Endothelial cell of umbilical vein (primary cell): ENCODE measurements at regions not wholly inside any gene's neighbourhood (a gene's known extent, or its start where the extent isn't known, plus 50 kb on each side); places are given as distances from the start of the nearest gene placed in this dataset.

Experiments
- BruUV-seq: library from RNA; stranded (reverse); fragments of 400-500 nt; replicated peaks from 2 replicates; lab custom pipeline; 2021; lab: Mats Ljungman, UMichigan
- CTCF ChIA-PET: fragments of 300-600, 350-600 bp; sonication (Branson Sonifier 250); formaldehyde crosslinking; loops from one replicate; lab custom pipeline; 2021; ENCODE audit warnings: antibody characterized with exemption, inconsistent platforms; lab: Charles Lee
- POLR2A ChIA-PET: fragments of 300-600, 350-600 bp; sonication (Branson Sonifier 250); formaldehyde crosslinking; loops from one replicate; lab custom pipeline; 2021; ENCODE audit warnings: antibody characterized with exemption, inconsistent platforms; lab: Charles Lee
- DNase-seq: peaks from one replicate; pipeline ENCODE4 v3.0.0-alpha.2; 2011; ENCODE audit warnings: low read depth, low spot score
- FAIRE-seq: peaks from 2 replicates; lab custom pipeline; 2011; peaks lifted over from hg19 to GRCh38; lab: Jason Lieb, UNC
- H2AFZ ChIP-seq: 2 replicates; pipeline ENCODE4 v1.6.0; 2012; ENCODE audit warnings: low read depth, low read length, control low read depth, inconsistent platforms
- H3K27ac ChIP-seq: 2 replicates; pipeline ENCODE4 v1.5.1; 2011; ENCODE audit warnings: low read depth, mild to moderate bottlenecking, control low read depth, low read length, moderate library complexity; ENCODE audit not compliant: insufficient read depth
- H3K27me3 ChIP-seq, 2 experiments: 2 replicates each; pipeline versions ENCODE4 v1.6.0 to v1.6.1; 2011; ENCODE audit warnings: low read length in 2 of 2, mixed read lengths in 1 of 2; ENCODE audit not compliant: control insufficient read depth in 2 of 2, insufficient read depth in 2 of 2
- H3K36me3 ChIP-seq, 2 experiments: 2 replicates in 1 of 2; 3 replicates in 1 of 2; pipeline ENCODE4 v1.5.1; 2011; ENCODE audit warnings: low read length in 2 of 2, mild to moderate bottlenecking in 1 of 2, moderate library complexity in 1 of 2; ENCODE audit not compliant: control insufficient read depth in 2 of 2, insufficient read depth in 2 of 2; ENCODE audit errors: extremely low read depth in 1 of 2
- H3K4me1 ChIP-seq: 3 replicates; pipeline ENCODE4 v1.5.1; 2011; ENCODE audit warnings: mild to moderate bottlenecking, low read length; ENCODE audit not compliant: control insufficient read depth, insufficient read depth; ENCODE audit errors: extremely low read depth
- H3K4me2 ChIP-seq: 2 replicates; pipeline ENCODE4 v1.6.1; 2011; ENCODE audit warnings: low read length, control low read depth, mixed read lengths; ENCODE audit not compliant: insufficient read depth
- H3K4me3 ChIP-seq, 3 experiments: fragments of 200-600 bp in 1 of 3; sonication (generic), shearing (Covaris generic) in 1 of 3; replicated peaks in 1 of 3; 2 replicates each; pipeline ENCODE4 v1.5.1; 2011 to 2016; ENCODE audit warnings: control low read depth in 3 of 3, low read length in 3 of 3, mild to moderate bottlenecking in 2 of 3, inconsistent platforms in 1 of 3, low read depth in 1 of 3, moderate library complexity in 1 of 3; ENCODE audit not compliant: insufficient read depth in 1 of 3
- H3K79me2 ChIP-seq: 2 replicates; pipeline ENCODE4 v1.6.0; 2012; ENCODE audit warnings: low read length, inconsistent platforms; ENCODE audit not compliant: control insufficient read depth, insufficient read depth
- H3K9ac ChIP-seq: replicated peaks from 2 replicates; pipeline ENCODE3; 2011; ENCODE audit warnings: low read length, control low read depth; ENCODE audit not compliant: insufficient read depth; ENCODE audit errors: extremely low read depth
- H3K9me1 ChIP-seq: replicated peaks from 3 replicates; pipeline ENCODE4 v1.6.0; 2011; ENCODE audit warnings: mild to moderate bottlenecking, low read length; ENCODE audit not compliant: control insufficient read depth, insufficient read depth; ENCODE audit errors: extremely low read depth
- H3K9me3 ChIP-seq: replicated peaks from 2 replicates; pipeline ENCODE4 v1.5.1; 2012; ENCODE audit warnings: low read length, inconsistent platforms; ENCODE audit not compliant: control insufficient read depth, insufficient read depth
- H4K20me1 ChIP-seq: replicated peaks from 2 replicates; pipeline ENCODE3; 2011; ENCODE audit warnings: mild to moderate bottlenecking, low read length; ENCODE audit not compliant: control insufficient read depth, insufficient read depth; ENCODE audit errors: extremely low read depth
- EZH2 ChIP-seq: IDR thresholded peaks from 2 replicates; pipeline ENCODE4 v1.6.1; 2012; ENCODE audit warnings: borderline replicate concordance, low read depth, mild to moderate bottlenecking, moderate library complexity, low read length, inconsistent platforms; ENCODE audit not compliant: severe bottlenecking
- FOS ChIP-seq: IDR thresholded peaks from 2 replicates; pipeline ENCODE4 v1.6.1; 2011; ENCODE audit warnings: mild to moderate bottlenecking, low read length, moderate library complexity, borderline replicate concordance; ENCODE audit not compliant: insufficient read depth
- GATA2 ChIP-seq: IDR thresholded peaks from 2 replicates; pipeline ENCODE4 v1.7.0; 2011; ENCODE audit warnings: low read depth, mild to moderate bottlenecking, moderate library complexity, mixed read lengths, low read length; ENCODE audit not compliant: insufficient read length, insufficient read depth
- JUN ChIP-seq: IDR thresholded peaks from 2 replicates; pipeline ENCODE4 v1.6.1; 2011; ENCODE audit warnings: borderline replicate concordance, low read depth; ENCODE audit not compliant: insufficient read length, insufficient read depth
- MYC ChIP-seq: IDR thresholded peaks from one replicate; pipeline ENCODE4 v1.6.1; 2011; ENCODE audit warnings: mild to moderate bottlenecking, low read depth, low read length
- POLR2A ChIP-seq: IDR thresholded peaks from 2 replicates; pipeline ENCODE4 v1.6.1; 2012; ENCODE audit warnings: low read depth, mild to moderate bottlenecking, control low read depth, low read length
- POLR2AphosphoS5 ChIP-seq: IDR thresholded peaks from 2 replicates; pipeline ENCODE4 v1.6.1; 2012; ENCODE audit warnings: low read depth, mild to moderate bottlenecking, control low read depth, low read length, moderate library complexity; ENCODE audit not compliant: insufficient read depth
- dilution Hi-C: fragments of 300-500 bp; cut with MboI; formaldehyde crosslinking; loops from one replicate; pipeline ENCODE4 v1.15.0; 2019; ENCODE audit warnings: low sequenced_read_pairs; ENCODE audit not compliant: extremely low pct_ligation_motif_present
- intact Hi-C: fragments of 100-400 bp; cut with micrococcal nuclease; formaldehyde crosslinking; loops from one replicate; pipeline ENCODE4 v1.10.0; 2022
- TF ChIP-seq, protein P1 (sequence below): IDR thresholded peaks from 2 replicates; pipeline ENCODE4 v1.6.1; 2011; ENCODE audit not compliant: insufficient read depth, insufficient read length
- TF ChIP-seq, protein P2 (sequence below), 2 donors: IDR thresholded peaks; 1 replicate in 1 of 2; 2 replicates in 1 of 2; pipeline ENCODE4 v1.5.1; 2011; ENCODE audit warnings: low read length in 2 of 2, mild to moderate bottlenecking in 2 of 2, moderate library complexity in 2 of 2, control low read depth in 1 of 2, inconsistent platforms in 1 of 2, low read depth in 1 of 2; ENCODE audit not compliant: insufficient read depth in 1 of 2; ENCODE audit errors: extremely low read depth in 1 of 2

DNA sequence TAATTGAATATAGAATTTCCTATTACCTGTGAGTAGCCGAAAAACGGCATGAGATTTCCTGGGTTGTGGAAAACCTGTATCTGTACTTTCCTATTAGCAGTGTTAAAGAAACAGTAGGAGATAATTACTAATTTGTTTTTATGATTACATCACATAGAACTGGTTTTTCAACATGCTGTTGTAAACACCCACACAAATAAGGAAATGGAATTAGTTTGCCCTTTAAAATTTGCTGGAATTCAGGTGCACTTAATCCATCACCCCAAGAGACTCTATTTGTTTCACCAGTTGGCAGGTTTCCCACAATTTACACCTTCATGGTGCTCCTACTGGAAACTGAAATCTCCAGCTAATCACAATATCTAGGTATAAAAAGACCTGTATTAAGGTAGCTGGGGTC is 274.1 kb upstream of the SLC8A1 start:
- intact Hi-C loops (no loop called here), dilution Hi-C loops (no loop called here)
- CTCF ChIA-PET, result interaction anchor here (1.1 kb wide), 1 partner anchor 812 kb away, joined by 4 read pairs; no protein-coding TSS in a partner anchor
- Histone ChIP-seq H3K4me2 (no peak overlapping the region), H3K4me1 (no peaks in the 10 kb centered on the region), H3K4me3 (no peak overlapping the region), H4K20me1 (no peaks in the 10 kb centered on the region), H3K36me3 (no peaks in the 10 kb centered on the region), H3K9me3 (no peaks in the 10 kb centered on the region), H3K9ac (no peak overlapping the region), H3K27ac (no peak overlapping the region), H3K79me2 (no peaks in the 10 kb centered on the region), H3K27me3 (no peaks in the 10 kb centered on the region), H2AFZ (no peak overlapping the region), H3K9me1 (no peaks in the 10 kb centered on the region)
- FAIRE-seq (no peak), DNase-seq (no peak)
- TF ChIP-seq JUN (no peak), FOS (no peak), EZH2 (no peak), MYC (no peak), POLR2AphosphoS5 (no peak), POLR2A (no peak), GATA2 (no peak)
- TF ChIP-seq, protein P1, sequence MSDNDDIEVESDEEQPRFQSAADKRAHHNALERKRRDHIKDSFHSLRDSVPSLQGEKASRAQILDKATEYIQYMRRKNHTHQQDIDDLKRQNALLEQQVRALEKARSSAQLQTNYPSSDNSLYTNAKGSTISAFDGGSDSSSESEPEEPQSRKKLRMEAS, result no peak
- TF ChIP-seq, protein P2, sequence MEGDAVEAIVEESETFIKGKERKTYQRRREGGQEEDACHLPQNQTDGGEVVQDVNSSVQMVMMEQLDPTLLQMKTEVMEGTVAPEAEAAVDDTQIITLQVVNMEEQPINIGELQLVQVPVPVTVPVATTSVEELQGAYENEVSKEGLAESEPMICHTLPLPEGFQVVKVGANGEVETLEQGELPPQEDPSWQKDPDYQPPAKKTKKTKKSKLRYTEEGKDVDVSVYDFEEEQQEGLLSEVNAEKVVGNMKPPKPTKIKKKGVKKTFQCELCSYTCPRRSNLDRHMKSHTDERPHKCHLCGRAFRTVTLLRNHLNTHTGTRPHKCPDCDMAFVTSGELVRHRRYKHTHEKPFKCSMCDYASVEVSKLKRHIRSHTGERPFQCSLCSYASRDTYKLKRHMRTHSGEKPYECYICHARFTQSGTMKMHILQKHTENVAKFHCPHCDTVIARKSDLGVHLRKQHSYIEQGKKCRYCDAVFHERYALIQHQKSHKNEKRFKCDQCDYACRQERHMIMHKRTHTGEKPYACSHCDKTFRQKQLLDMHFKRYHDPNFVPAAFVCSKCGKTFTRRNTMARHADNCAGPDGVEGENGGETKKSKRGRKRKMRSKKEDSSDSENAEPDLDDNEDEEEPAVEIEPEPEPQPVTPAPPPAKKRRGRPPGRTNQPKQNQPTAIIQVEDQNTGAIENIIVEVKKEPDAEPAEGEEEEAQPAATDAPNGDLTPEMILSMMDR (IDR thresholded peaks at IDR 0.05; ENCODE audit: extremely low read depth in 1 of 2, insufficient read depth in 1 of 2, low read depth in 1 of 2, low read length in 2 of 2), result no peak
- no TSS peak for BruUV-seq
- POLR2A ChIA-PET, result no interaction called here
